OCI-LY3 (cell line): ENCODE measurements at regions not wholly inside any gene's neighbourhood (a gene's known extent, or its start where the extent isn't known, plus 50 kb on each side); places are given as distances from the start of the nearest gene placed in this dataset.

Source experiments
- EZH2phosphoT487 ChIP-seq: fragments of 200-600 bp; shearing (Covaris generic); IDR thresholded peaks from 2 replicates; pipeline ENCODE4 v1.6.1; 2018; ENCODE audit warnings: antibody characterized with exemption, mixed run types, low read depth
- TF ChIP-seq, protein P1 (sequence below): fragments of 200-600, 300-600 bp; sonication (generic); IDR thresholded peaks from 2 replicates; pipeline ENCODE4 v1.5.1; 2014; ENCODE audit warnings: antibody characterized with exemption, low read length, low read depth

GRCh38 chrX:13427441-13428052 is 107.7 kb upstream of the ATXN3L start:
- TF ChIP-seq, protein P1, sequence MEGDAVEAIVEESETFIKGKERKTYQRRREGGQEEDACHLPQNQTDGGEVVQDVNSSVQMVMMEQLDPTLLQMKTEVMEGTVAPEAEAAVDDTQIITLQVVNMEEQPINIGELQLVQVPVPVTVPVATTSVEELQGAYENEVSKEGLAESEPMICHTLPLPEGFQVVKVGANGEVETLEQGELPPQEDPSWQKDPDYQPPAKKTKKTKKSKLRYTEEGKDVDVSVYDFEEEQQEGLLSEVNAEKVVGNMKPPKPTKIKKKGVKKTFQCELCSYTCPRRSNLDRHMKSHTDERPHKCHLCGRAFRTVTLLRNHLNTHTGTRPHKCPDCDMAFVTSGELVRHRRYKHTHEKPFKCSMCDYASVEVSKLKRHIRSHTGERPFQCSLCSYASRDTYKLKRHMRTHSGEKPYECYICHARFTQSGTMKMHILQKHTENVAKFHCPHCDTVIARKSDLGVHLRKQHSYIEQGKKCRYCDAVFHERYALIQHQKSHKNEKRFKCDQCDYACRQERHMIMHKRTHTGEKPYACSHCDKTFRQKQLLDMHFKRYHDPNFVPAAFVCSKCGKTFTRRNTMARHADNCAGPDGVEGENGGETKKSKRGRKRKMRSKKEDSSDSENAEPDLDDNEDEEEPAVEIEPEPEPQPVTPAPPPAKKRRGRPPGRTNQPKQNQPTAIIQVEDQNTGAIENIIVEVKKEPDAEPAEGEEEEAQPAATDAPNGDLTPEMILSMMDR = no peak
- no peak for TF ChIP-seq EZH2phosphoT487
